ENCODE measurements at regions not wholly inside any gene's neighbourhood (a gene's known extent, or its start where the extent isn't known, plus 50 kb on each side); places are given as distances from the start of the nearest gene placed in this dataset.

DNA sequence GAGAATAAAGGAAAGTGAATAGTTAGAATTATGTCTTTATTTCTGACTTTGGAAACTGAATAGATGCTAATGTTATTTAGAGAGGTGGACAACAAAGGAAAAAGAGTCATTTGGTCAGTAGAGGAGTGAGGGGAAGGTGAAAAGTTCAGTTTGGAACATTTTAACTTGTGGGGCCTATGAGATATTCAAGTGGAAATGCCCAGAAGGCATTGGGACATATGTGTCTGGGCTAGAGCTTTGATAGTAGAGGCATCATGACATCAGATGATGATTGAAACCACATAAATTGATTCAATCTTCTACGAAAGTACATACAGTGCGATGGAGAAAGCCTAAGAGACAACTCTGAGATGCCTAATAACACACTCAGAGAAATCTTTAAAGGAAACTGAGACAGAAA lies 151.7 kb upstream of the COL11A1 start:
- TF ChIP-seq JUND (IDR thresholded peaks at IDR 0.05): no peak
- TF ChIP-seq, protein P1, sequence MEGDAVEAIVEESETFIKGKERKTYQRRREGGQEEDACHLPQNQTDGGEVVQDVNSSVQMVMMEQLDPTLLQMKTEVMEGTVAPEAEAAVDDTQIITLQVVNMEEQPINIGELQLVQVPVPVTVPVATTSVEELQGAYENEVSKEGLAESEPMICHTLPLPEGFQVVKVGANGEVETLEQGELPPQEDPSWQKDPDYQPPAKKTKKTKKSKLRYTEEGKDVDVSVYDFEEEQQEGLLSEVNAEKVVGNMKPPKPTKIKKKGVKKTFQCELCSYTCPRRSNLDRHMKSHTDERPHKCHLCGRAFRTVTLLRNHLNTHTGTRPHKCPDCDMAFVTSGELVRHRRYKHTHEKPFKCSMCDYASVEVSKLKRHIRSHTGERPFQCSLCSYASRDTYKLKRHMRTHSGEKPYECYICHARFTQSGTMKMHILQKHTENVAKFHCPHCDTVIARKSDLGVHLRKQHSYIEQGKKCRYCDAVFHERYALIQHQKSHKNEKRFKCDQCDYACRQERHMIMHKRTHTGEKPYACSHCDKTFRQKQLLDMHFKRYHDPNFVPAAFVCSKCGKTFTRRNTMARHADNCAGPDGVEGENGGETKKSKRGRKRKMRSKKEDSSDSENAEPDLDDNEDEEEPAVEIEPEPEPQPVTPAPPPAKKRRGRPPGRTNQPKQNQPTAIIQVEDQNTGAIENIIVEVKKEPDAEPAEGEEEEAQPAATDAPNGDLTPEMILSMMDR (IDR thresholded peaks at IDR 0.05 in 2 of 3, conservative IDR thresholded peaks at IDR 0.05 in 1 of 3; ENCODE audit: borderline replicate concordance in 1 of 3, insufficient read depth in 1 of 3, low read depth in 2 of 3, low read length in 2 of 3): no peak
- no peak for TF ChIP-seq EZH2phosphoT487 (IDR thresholded peaks at IDR 0.05; ENCODE audit: borderline replicate concordance)
- TF ChIP-seq, protein P2, sequence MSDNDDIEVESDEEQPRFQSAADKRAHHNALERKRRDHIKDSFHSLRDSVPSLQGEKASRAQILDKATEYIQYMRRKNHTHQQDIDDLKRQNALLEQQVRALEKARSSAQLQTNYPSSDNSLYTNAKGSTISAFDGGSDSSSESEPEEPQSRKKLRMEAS (IDR thresholded peaks at IDR 0.05): no peak
- TF ChIP-seq POLR2A (IDR thresholded peaks at IDR 0.05; ENCODE audit: borderline replicate concordance, extremely low read depth, insufficient read depth, insufficient read length): no peak
- TF ChIP-seq POLR2AphosphoS5 (IDR thresholded peaks at IDR 0.05; ENCODE audit: low read depth, low read length): no peak
- TF ChIP-seq YY1 (IDR thresholded peaks at IDR 0.05; ENCODE audit: extremely low read depth, insufficient replicate concordance, low read depth, low read length): no peak
- TF ChIP-seq SIN3A (IDR thresholded peaks at IDR 0.05; ENCODE audit: low read depth): no peak

Measured in HCT116 (cell line).